ENCODE measurements at regions not wholly inside any gene's neighbourhood (a gene's known extent, or its start where the extent isn't known, plus 50 kb on each side); places are given as distances from the start of the nearest gene placed in this dataset.

DNA sequence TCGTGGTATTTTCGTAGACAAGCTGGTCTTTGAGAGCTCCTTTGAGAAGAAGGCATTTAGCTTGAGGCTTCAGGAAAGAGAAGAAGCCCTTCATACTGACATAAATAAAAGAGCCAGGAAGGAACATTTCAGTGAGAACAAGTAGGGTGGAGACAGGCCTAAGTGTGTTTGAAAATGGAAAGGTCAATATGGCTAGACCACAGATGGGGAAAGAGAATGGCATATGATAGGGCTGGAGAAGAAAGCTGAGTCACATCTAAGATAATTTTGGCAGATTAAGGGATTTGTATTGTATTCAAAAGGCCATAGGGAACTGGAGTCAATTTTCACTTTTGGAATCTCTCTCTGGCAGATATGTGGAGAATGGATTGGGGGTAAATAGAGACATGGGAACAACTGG is 374.9 kb downstream of the TMEM38B start:
- H3K18ac ChIP-seq (ENCODE audit: extremely low read depth, low read length): no peak overlapping the region
- H3K23me2 ChIP-seq (ENCODE audit: low read depth, low read length): no peaks in the 10 kb centered on the region
- no peak overlapping the region for H3K4me3 ChIP-seq (ENCODE audit: extremely low read depth in 1 of 4, insufficient read depth in 2 of 4, low read depth in 3 of 4, low read length in 4 of 4)
- no peak overlapping the region for H2BK15ac ChIP-seq (ENCODE audit: low read length)
- no peak overlapping the region for H4K8ac ChIP-seq (ENCODE audit: extremely low read depth, insufficient read depth, low read length)
- no peak overlapping the region for H4K5ac ChIP-seq (ENCODE audit: insufficient read length, low read depth, low read length)
- no peak overlapping the region for H2AFZ ChIP-seq (ENCODE audit: low read length)
- TF ChIP-seq YY1 (IDR thresholded peaks at IDR 0.05; ENCODE audit: low read depth, low read length): no peak
- no peak for TF ChIP-seq HDAC6 (IDR thresholded peaks at IDR 0.05; ENCODE audit: low read depth, low read length)
- no peak for TF ChIP-seq TCF12 (IDR thresholded peaks at IDR 0.05; ENCODE audit: low read depth, low read length)
- no peak for TF ChIP-seq NRF1 (IDR thresholded peaks at IDR 0.05; ENCODE audit: low read depth, low read length)
- TF ChIP-seq KDM1A (IDR thresholded peaks at IDR 0.05; ENCODE audit: borderline replicate concordance, low read length): no peak
- TF ChIP-seq PHF8 (conservative IDR thresholded peaks at IDR 0.05; ENCODE audit: low read depth, low read length): no peak
- TF ChIP-seq SP1 (IDR thresholded peaks at IDR 0.05; ENCODE audit: low read depth, low read length): no peak
- TF ChIP-seq ZNF274 (IDR thresholded peaks at IDR 0.05; ENCODE audit: borderline replicate concordance, extremely low read depth, low read length): no peak
- TF ChIP-seq RAD21 (IDR thresholded peaks at IDR 0.05 in 1 of 2, conservative IDR thresholded peaks at IDR 0.05 in 1 of 2; ENCODE audit: low read depth in 2 of 2, low read length in 2 of 2): no peak
- TF ChIP-seq TAF7 (optimal IDR thresholded peaks at IDR 0.05; ENCODE audit: borderline replicate concordance, low read depth, low read length): no peak
- H2BK12ac ChIP-seq (ENCODE audit: low read depth, low read length): no peak overlapping the region
- H3K9ac ChIP-seq (replicated peaks in 1 of 4; ENCODE audit: extremely low read depth in 1 of 4, low read depth in 3 of 4, low read length in 3 of 4): no peak overlapping the region
- no peak overlapping the region for H3K27ac ChIP-seq (ENCODE audit: low read depth, low read length)
- H3K4ac ChIP-seq (replicated peaks; ENCODE audit: insufficient read length, low read depth, low read length): no peak overlapping the region
- peaks cover 0 to 2% (median 0%) of the 10 kb centered on the region in 4 experiments; a peak in 1 of 7 replicates for H3K4me1 ChIP-seq (replicated peaks in 1 of 4; ENCODE audit: control insufficient read depth in 3 of 4, insufficient read depth in 4 of 4, low read length in 3 of 4)
- no peaks in the 10 kb centered on the region for H3K79me1 ChIP-seq (ENCODE audit: low read depth, low read length)
- H3K9me3 ChIP-seq (ENCODE audit: insufficient read depth in 2 of 2, low read depth in 1 of 2, low read length in 1 of 2): no peaks in the 10 kb centered on the region
- no peaks in the 10 kb centered on the region for H3K79me2 ChIP-seq (ENCODE audit: control insufficient read depth in 1 of 2, insufficient read depth in 2 of 2, low read length in 2 of 2)
- ChIA-PET CTCF (ENCODE audit: partially characterized antibody) (interaction anchor here (0.7 to 0.9 kb wide), 2 partner anchors 31 to 188 kb away, joined by 3 read pairs; no protein-coding TSS in a partner anchor), POLR2A (ENCODE audit: partially characterized antibody) (no interaction called here)
- no peak overlapping the region for H4K91ac ChIP-seq (replicated peaks; ENCODE audit: insufficient read length, low read length)
- H3K27me3 ChIP-seq (replicated peaks in 1 of 4; ENCODE audit: control insufficient read depth in 3 of 4, extremely low read depth in 1 of 4, insufficient read depth in 3 of 4, low read length in 3 of 4): no peaks in the 10 kb centered on the region
- no peak overlapping the region for H2BK120ac ChIP-seq (replicated peaks; ENCODE audit: low read depth, low read length)
- H2AK5ac ChIP-seq (ENCODE audit: low read depth, low read length): no peak overlapping the region
- H3K14ac ChIP-seq (ENCODE audit: insufficient read length): no peak overlapping the region
- no peak overlapping the region for H3K4me2 ChIP-seq (ENCODE audit: insufficient read depth in 1 of 2, low read depth in 2 of 2, low read length in 2 of 2)
- H3K23ac ChIP-seq (ENCODE audit: insufficient read length): no peak overlapping the region
- DNase-seq (ENCODE audit: low read depth in 1 of 2, low spot score in 2 of 2) (no peak), FAIRE-seq (no peak)
- H3K36me3 ChIP-seq (ENCODE audit: control insufficient read depth in 2 of 4, insufficient read depth in 4 of 4, low read length in 3 of 4): no peaks in the 10 kb centered on the region
- H4K20me1 ChIP-seq (replicated peaks in 1 of 2; ENCODE audit: control insufficient read depth in 1 of 2, insufficient read depth in 2 of 2, low read length in 2 of 2): no peaks in the 10 kb centered on the region
- no peak overlapping the region for H3K56ac ChIP-seq (replicated peaks; ENCODE audit: insufficient read length, low read depth, low read length)
- WGBS, 2 experiments (ENCODE audit: extremely low coverage in 1 of 2, insufficient coverage in 1 of 2, insufficient read length in 1 of 2, insufficient replicate concordance in 2 of 2, low coverage in 1 of 2, low lambda C conversion rate in 2 of 2, missing lambda C conversion rate in 1 of 2): 82% methylated on average over 2 of the region's 2 CpGs; no CpG with 5 or more reads in 1 of the 2 experiments
- no peak overlapping the region for H2BK5ac ChIP-seq (ENCODE audit: low read depth, low read length)
- H2BK20ac ChIP-seq (ENCODE audit: low read length): no peak overlapping the region

Data from H1 (cell line).